GM12873 (cell line): ENCODE measurements at regions not wholly inside any gene's neighbourhood (a gene's known extent, or its start where the extent isn't known, plus 50 kb on each side); places are given as distances from the start of the nearest gene placed in this dataset.

Experiments
- TF ChIP-seq, protein P1 (sequence below): IDR thresholded peaks from 2 replicates; pipeline ENCODE4 v1.5.1; 2012; ENCODE audit warnings: low read depth, mild to moderate bottlenecking, moderate library complexity, low read length, control low read depth; ENCODE audit not compliant: insufficient read depth; ENCODE audit errors: missing control alignments

DNA sequence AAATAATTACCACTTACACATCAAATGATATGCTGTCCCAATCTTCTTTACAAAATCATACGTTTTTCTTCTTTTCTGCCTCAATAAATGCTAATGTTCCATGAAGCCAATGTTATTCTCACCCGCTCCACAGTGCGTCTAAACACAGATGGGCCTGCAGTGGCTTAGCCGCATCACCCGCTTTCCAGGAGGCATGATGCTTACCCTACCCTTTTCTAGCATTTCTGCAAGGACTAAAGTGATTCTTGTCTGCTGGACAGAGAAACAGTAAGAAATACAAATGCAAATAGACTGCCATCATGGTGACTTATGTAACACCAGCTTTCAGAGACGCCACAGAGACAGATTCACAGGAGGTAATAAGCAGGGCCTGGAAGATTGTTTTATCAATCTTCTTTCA, 104.4 kb downstream of the RNASET2 start:
- TF ChIP-seq, protein P1, sequence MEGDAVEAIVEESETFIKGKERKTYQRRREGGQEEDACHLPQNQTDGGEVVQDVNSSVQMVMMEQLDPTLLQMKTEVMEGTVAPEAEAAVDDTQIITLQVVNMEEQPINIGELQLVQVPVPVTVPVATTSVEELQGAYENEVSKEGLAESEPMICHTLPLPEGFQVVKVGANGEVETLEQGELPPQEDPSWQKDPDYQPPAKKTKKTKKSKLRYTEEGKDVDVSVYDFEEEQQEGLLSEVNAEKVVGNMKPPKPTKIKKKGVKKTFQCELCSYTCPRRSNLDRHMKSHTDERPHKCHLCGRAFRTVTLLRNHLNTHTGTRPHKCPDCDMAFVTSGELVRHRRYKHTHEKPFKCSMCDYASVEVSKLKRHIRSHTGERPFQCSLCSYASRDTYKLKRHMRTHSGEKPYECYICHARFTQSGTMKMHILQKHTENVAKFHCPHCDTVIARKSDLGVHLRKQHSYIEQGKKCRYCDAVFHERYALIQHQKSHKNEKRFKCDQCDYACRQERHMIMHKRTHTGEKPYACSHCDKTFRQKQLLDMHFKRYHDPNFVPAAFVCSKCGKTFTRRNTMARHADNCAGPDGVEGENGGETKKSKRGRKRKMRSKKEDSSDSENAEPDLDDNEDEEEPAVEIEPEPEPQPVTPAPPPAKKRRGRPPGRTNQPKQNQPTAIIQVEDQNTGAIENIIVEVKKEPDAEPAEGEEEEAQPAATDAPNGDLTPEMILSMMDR = no peak

DNA sequence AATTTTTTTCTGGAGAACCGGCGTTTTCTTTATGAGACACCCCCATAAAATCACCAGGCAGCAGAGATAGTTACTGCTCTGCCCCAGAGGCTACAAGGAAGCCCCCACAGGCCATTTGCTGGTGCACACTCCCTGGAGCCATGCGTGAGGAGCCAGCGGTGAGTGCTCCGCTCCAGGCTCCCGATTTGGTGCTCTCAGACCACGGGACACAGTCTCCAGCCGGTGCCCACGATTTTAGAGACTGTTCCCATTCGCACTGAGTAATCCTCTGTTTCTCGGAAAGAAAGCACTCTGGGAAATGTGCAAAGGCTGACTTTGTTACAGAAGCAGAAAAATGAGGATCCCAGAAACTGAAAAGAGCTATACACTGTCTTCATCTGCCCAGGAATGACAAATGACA, 104.9 kb downstream of the RNASET2 start:
- TF ChIP-seq, protein P1 = no peak

DNA sequence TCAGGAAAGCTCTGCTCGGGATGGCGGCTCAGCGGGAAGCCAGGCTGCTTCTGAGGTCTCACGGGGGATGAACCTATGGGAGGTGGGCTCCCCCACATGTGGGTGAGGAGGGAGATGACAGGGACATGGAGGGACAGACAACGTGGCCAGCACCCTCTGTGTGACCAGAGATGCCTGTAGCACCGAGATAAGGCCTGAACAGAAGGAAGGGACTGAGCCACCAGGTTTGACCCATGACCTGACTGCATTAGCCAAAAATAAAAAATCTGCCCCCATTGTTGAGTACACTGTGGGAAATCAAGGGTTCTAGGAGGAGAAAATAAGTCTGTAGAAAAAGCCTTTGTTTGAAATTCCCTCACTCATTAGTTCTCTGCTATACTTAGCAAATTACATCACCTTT, 105.7 kb downstream of the RNASET2 start:
- TF ChIP-seq, protein P1 = no peak

DNA sequence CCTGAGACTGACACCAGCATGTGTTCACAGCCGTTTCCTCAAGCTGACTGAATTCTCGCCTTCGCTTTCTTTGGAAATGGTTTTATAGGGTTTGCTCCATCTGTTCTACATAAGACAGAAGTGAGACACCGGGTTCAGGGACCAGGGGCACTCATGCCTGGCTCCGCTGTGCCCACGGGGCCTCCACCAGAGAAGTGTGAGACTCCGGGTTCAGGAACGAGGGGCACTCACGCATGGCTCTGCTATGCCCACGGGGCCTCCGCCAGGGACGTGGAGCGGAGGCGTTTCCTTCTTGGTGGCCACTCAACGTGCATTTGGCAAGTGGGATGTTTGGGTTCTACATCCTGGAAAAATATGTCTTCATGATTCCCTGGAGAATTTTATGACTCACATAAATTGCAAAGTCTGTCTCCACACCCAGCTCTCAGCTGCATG, 106.6 kb downstream of the RNASET2 start:
- TF ChIP-seq, protein P1 = no peak

DNA sequence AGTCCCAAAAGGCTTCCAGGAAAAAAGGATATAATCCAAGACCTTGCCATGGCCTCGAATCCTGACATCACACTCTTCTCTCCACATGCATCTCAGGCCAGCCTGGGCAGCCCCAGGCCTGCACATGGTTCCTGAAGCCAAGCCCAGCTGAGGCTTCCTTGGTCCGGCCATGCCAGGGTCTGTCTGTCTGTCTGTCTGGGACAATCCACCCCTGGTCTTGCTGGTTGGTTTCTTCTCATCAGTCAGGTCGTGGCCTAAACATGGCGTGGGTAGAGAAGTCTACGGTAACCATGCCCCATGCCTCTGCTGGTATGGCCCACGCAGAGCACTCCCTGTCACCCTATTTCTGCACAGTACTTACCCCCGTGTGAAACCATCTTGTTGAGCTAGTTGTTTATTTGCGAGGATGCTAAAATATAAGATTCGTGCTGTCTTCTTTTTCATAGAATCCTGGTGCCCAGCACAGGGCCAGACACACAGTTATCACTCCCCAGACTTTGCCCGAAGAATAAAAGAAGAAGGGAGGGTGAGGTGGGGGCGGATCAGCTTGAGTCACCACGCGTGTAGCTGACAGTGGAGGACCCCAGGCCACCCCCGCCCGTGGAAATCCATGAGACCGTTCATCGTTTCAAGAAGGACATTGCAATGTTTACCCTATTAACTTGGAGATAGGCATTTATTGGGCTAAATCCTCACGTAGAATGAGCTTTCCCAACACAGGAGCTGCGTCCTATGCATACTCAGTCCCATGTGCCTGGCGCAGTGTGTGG, 107.2 kb downstream of the RNASET2 start:
- TF ChIP-seq, protein P1 = no peak

DNA sequence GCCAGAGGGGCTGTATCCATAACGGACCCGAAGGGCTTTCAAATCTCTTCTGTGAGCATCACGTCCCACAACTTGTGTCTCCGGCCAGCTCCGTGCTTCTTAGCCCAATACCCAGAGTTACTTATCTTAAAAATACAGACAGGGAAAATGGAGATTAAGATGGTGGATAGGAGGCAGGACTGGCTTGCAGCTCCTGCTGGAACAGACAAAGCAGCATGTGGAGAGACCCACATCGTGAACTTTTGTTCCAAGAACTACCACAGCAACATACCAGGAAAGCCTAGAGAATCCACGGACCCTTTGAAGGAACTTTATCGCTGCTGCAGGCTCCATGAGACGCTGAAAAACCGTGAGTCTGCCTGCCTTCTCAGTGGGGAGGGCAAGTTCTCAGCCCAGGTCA, 113.7 kb downstream of the RNASET2 start:
- TF ChIP-seq, protein P1 = no peak

DNA sequence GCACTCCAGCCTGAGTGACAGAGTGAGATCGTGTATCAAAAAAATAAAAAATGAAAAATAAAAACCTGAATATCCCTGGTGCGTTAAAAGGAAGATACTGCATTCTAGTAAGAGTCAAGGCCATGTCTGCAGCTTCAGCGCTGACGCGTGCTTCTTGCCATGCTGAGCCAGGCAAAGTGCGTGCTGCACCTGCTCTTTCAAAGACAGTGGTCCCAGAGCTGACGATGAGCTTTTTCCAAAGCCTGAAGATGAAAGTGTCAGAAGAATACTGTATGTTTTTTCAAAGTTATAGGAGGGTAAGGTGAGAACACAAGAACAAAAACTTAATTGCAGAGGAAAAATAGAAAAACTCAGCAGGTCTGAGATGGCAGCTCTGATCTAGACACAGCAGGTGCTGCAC, 115.1 kb downstream of the RNASET2 start:
- TF ChIP-seq, protein P1 = no peak
